Vagina (tissue), 2 donors: ENCODE measurements at regions not wholly inside any gene's neighbourhood (a gene's known extent, or its start where the extent isn't known, plus 50 kb on each side); places are given as distances from the start of the nearest gene placed in this dataset.

Source experiments
- DNase-seq, 2 donors: peaks; one replicate each; pipeline ENCODE4 v3.0.0-alpha.2; 2017; ENCODE audit errors: extremely low spot score in 2 of 2
- H3K27ac ChIP-seq: fragments of 200-600 bp; sonication (generic); one replicate; pipeline ENCODE4 v1.5.1; 2019
- H3K27me3 ChIP-seq: fragments of 200-600 bp; sonication (generic); one replicate; pipeline ENCODE4 v1.5.1; 2019
- H3K36me3 ChIP-seq, 2 donors: fragments of 200-600 bp; sonication (generic); one replicate each; pipeline ENCODE4 v1.5.1; 2017 to 2019
- H3K4me1 ChIP-seq: fragments of 200-600 bp; sonication (generic); one replicate; pipeline ENCODE4 v1.5.1; 2019
- H3K4me3 ChIP-seq, 2 donors: fragments of 200-600 bp; sonication (generic); 1 replicate in 1 of 2; 2 replicates in 1 of 2; pipeline ENCODE4 v1.5.1; 2016 to 2019
- H3K9me3 ChIP-seq: fragments of 200-600 bp; sonication (generic); one replicate; pipeline ENCODE4 v1.5.1; 2019
- POLR2A ChIP-seq, 2 donors: fragments of 450-650 bp; IDR thresholded peaks; one replicate each; pipeline ENCODE4 v1.6.1; 2017; ENCODE audit warnings: antibody characterized with exemption in 2 of 2, mild to moderate bottlenecking in 2 of 2, moderate library complexity in 2 of 2
- POLR2AphosphoS5 ChIP-seq, 2 donors: sonication (generic); formaldehyde crosslinking; IDR thresholded peaks; one replicate each; pipeline ENCODE4 v1.9.0; 2017; ENCODE audit warnings: antibody characterized with exemption in 2 of 2, mild to moderate bottlenecking in 2 of 2, low read depth in 1 of 2; ENCODE audit not compliant: insufficient read depth in 1 of 2
- intact Hi-C: fragments of 100-400 bp; cut with DNase I; formaldehyde crosslinking; loops from one replicate; pipeline ENCODE4 v1.15.1; 2023
- TF ChIP-seq, protein P1 (sequence below), 3 experiments: fragments of 450-650 bp in 2 of 3; fragments of 200-600 bp in 1 of 3; sonication (generic) in 1 of 3; IDR thresholded peaks; one replicate each; pipeline ENCODE4 v1.5.1; 2017 to 2019; ENCODE audit warnings: antibody characterized with exemption in 3 of 3, mild to moderate bottlenecking in 2 of 3, moderate library complexity in 2 of 3

DNA sequence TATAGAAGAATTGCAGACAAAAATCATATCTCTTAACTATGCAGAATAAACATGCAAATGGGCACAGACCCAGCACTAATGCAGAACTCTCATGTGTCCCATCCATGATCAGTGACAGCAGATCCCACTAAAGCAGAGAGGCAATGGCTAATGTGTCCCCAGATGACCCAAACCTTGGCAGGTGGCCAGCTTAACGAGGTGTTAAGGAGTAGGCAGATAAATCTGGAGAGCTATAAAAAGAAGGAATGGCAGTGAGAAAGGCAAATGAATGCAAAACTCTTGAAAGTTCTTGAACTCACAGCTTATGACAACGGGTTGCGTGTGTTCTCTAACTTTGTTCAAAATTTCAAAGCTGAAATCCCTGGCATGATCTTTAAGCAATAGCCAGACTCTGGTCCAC lies 265.4 kb downstream of the RASEF start:
- intact Hi-C loops: no loop called here
- no peaks in the 10 kb centered on the region for H3K27me3 ChIP-seq
- no peak overlapping the region for H3K4me3 ChIP-seq
- TF ChIP-seq POLR2AphosphoS5 (IDR thresholded peaks at IDR 0.05; ENCODE audit: insufficient read depth in 1 of 2, low read depth in 1 of 2) (no peak), POLR2A (IDR thresholded peaks at IDR 0.05) (no peak)
- TF ChIP-seq, protein P1, sequence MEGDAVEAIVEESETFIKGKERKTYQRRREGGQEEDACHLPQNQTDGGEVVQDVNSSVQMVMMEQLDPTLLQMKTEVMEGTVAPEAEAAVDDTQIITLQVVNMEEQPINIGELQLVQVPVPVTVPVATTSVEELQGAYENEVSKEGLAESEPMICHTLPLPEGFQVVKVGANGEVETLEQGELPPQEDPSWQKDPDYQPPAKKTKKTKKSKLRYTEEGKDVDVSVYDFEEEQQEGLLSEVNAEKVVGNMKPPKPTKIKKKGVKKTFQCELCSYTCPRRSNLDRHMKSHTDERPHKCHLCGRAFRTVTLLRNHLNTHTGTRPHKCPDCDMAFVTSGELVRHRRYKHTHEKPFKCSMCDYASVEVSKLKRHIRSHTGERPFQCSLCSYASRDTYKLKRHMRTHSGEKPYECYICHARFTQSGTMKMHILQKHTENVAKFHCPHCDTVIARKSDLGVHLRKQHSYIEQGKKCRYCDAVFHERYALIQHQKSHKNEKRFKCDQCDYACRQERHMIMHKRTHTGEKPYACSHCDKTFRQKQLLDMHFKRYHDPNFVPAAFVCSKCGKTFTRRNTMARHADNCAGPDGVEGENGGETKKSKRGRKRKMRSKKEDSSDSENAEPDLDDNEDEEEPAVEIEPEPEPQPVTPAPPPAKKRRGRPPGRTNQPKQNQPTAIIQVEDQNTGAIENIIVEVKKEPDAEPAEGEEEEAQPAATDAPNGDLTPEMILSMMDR (IDR thresholded peaks at IDR 0.05): no peak
- H3K27ac ChIP-seq: no peak overlapping the region
- DNase-seq: no peak
- no peaks in the 10 kb centered on the region for H3K36me3 ChIP-seq
- no peaks in the 10 kb centered on the region for H3K4me1 ChIP-seq
- no peaks in the 10 kb centered on the region for H3K9me3 ChIP-seq

DNA sequence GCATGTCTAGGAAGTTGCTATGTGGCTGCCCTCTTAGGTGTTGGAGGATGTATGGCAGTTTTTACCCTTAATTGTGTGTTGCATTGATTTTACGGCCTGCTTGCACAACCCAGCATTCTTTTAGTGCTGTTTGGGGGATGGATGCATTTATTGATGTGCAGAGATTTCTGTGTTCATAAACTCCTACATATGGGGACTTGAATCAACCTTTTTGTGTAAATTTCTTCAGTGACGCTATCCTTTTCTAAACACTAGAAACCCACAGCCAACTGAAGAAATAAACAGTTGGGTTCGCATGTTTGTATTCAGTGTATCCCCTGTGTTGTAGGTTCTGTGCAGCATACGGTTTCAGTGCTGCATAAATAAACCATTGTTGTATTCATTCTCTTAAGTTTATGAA lies 263.7 kb downstream of the RASEF start:
- TF ChIP-seq POLR2AphosphoS5 (IDR thresholded peaks at IDR 0.05; ENCODE audit: insufficient read depth in 1 of 2, low read depth in 1 of 2) (no peak), POLR2A (IDR thresholded peaks at IDR 0.05) (no peak)
- TF ChIP-seq, protein P1 (IDR thresholded peaks at IDR 0.05): no peak
- no peaks in the 10 kb centered on the region for H3K4me1 ChIP-seq
- no peaks in the 10 kb centered on the region for H3K9me3 ChIP-seq
- H3K27me3 ChIP-seq: no peaks in the 10 kb centered on the region
- no peak overlapping the region for H3K27ac ChIP-seq
- H3K4me3 ChIP-seq: no peak overlapping the region
- DNase-seq: no peak
- H3K36me3 ChIP-seq: no peaks in the 10 kb centered on the region
- intact Hi-C loops: no loop called here

DNA sequence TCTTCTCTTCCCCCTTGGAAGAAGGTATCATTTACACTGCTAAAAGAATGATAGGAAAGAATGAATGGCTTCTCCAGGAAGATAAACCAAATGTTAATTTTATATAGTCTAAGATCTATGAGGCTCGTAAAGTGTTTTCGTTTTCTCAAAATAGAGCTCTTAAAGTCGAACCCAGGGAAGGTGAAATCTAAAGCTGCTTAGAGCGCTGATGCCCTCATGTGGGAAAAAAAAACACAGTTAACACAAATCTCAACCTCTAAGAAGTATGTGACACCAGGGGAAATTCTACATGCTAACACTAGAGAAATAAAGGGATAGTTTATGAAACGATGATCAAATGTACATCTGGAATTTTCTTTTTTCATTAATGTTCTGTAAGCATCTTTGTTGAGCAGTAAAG lies 257.9 kb downstream of the RASEF start:
- DNase-seq: no peak
- no peak for TF ChIP-seq POLR2A (IDR thresholded peaks at IDR 0.05)
- TF ChIP-seq POLR2AphosphoS5 (IDR thresholded peaks at IDR 0.05; ENCODE audit: insufficient read depth in 1 of 2, low read depth in 1 of 2): no peak
- TF ChIP-seq, protein P1 (IDR thresholded peaks at IDR 0.05): no peak
- H3K27ac ChIP-seq: no peak overlapping the region
- no peaks in the 10 kb centered on the region for H3K4me1 ChIP-seq
- H3K9me3 ChIP-seq: no peaks in the 10 kb centered on the region
- no peaks in the 10 kb centered on the region for H3K36me3 ChIP-seq
- H3K27me3 ChIP-seq: no peaks in the 10 kb centered on the region
- no peak overlapping the region for H3K4me3 ChIP-seq
- intact Hi-C loops: no loop called here

DNA sequence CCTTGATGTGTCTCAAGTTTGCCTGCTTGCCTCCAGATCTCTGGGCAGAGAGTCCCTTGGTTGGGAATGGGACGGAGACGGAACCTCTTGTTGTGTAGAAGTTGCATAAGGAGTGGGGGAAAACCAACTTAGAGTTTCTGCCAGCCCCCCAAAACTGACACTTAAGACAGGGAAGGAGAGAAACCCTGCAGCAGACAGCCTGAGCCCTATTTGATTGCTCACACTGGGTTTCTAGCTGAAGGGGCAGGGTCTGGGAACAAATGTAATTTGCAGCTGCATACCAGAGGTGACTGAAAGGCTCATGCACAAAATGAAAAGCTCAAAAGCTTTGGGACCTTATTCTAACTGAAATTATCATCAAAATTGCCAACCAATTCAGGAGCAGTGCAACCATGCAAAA lies 254.5 kb downstream of the RASEF start:
- no peak overlapping the region for H3K27ac ChIP-seq
- no peak for TF ChIP-seq POLR2AphosphoS5 (IDR thresholded peaks at IDR 0.05; ENCODE audit: insufficient read depth in 1 of 2, low read depth in 1 of 2)
- TF ChIP-seq, protein P1 (IDR thresholded peaks at IDR 0.05): no peak
- no peak for TF ChIP-seq POLR2A (IDR thresholded peaks at IDR 0.05)

GRCh38 chr9:82810915-82811314 lies 252.0 kb downstream of the RASEF start:
- no peaks in the 10 kb centered on the region for H3K27me3 ChIP-seq
- H3K36me3 ChIP-seq: no peaks in the 10 kb centered on the region
- DNase-seq: no peak
- TF ChIP-seq POLR2AphosphoS5 (IDR thresholded peaks at IDR 0.05; ENCODE audit: insufficient read depth in 1 of 2, low read depth in 1 of 2): no peak
- H3K27ac ChIP-seq: no peak overlapping the region
- H3K9me3 ChIP-seq: no peaks in the 10 kb centered on the region
- intact Hi-C loops: no loop called here
- H3K4me3 ChIP-seq: no peak overlapping the region
- no peaks in the 10 kb centered on the region for H3K4me1 ChIP-seq

More for the DNA sequence above, 254.5 kb downstream of the RASEF start:
- no peaks in the 10 kb centered on the region for H3K27me3 ChIP-seq
- no peaks in the 10 kb centered on the region for H3K4me1 ChIP-seq
- no peak overlapping the region for H3K4me3 ChIP-seq
- H3K36me3 ChIP-seq: no peaks in the 10 kb centered on the region
- intact Hi-C loops: no loop called here
- DNase-seq: no peak
- no peaks in the 10 kb centered on the region for H3K9me3 ChIP-seq

DNA sequence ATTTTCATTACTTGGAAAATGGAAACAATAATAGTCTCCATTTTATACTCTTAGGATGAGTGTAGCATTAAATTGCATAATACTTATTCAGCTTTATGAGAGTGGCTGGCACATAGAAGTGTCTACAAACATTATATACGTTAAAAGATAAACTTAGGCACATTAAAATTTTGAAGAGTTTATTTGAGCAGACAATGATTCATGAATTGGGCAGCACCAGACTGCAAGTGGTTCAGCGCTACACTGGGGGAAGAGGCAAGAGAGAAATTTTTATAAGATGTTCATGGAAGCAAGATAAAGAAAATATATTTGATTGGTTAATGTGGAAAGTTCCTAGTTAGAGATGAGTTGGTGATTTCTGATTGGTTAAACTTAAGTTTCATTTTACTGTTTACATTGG lies 243.7 kb downstream of the RASEF start:
- Histone ChIP-seq H3K9me3 (no peaks in the 10 kb centered on the region), H3K27ac (no peak overlapping the region), H3K4me1 (no peaks in the 10 kb centered on the region), H3K36me3 (no peaks in the 10 kb centered on the region), H3K4me3 (no peak overlapping the region), H3K27me3 (no peaks in the 10 kb centered on the region)
- DNase-seq: no peak
- TF ChIP-seq POLR2A (IDR thresholded peaks at IDR 0.05): no peak
- TF ChIP-seq, protein P1 (IDR thresholded peaks at IDR 0.05): no peak
- TF ChIP-seq POLR2AphosphoS5 (IDR thresholded peaks at IDR 0.05; ENCODE audit: insufficient read depth in 1 of 2, low read depth in 1 of 2): no peak
- intact Hi-C loops: no loop called here
